ENCODE measurements at regions not wholly inside any gene's neighbourhood (a gene's known extent, or its start where the extent isn't known, plus 50 kb on each side); places are given as distances from the start of the nearest gene placed in this dataset.

- H3K9me3 ChIP-seq (ENCODE audit: insufficient read depth, low read depth, low read length), result no peaks in the 10 kb centered on the region
- H4K12ac ChIP-seq (ENCODE audit: low read depth, low read length), result no peak overlapping the region
- DNase-seq, result no peak
- H2AK5ac ChIP-seq (ENCODE audit: low read length), result no peak overlapping the region
- H3K27ac ChIP-seq (ENCODE audit: low read depth, low read length), result no peak overlapping the region
- H3K4me3 ChIP-seq (ENCODE audit: low read depth, low read length), result no peak overlapping the region
- no peak overlapping the region for H2AFZ ChIP-seq (ENCODE audit: insufficient read depth, low read length, poor library complexity)
- H3K79me2 ChIP-seq (ENCODE audit: control insufficient read depth, insufficient read depth, low read length, poor library complexity), result no peaks in the 10 kb centered on the region
- no peak overlapping the region for H3K9ac ChIP-seq (ENCODE audit: low read length)
- H3K18ac ChIP-seq (ENCODE audit: low read length), result no peak overlapping the region
- H3K23ac ChIP-seq (ENCODE audit: low read length), result no peak overlapping the region
- H3K36me3 ChIP-seq (ENCODE audit: control insufficient read depth in 1 of 2, insufficient read depth in 2 of 2, low read length in 2 of 2), result no peaks in the 10 kb centered on the region
- H3K79me1 ChIP-seq (ENCODE audit: low read length), result no peaks in the 10 kb centered on the region
- no peak overlapping the region for H3K14ac ChIP-seq (ENCODE audit: low read length)
- no peak overlapping the region for H4K91ac ChIP-seq (ENCODE audit: low read depth, low read length)
- H2BK12ac ChIP-seq (ENCODE audit: low read length), result no peak overlapping the region
- no peak overlapping the region for H2BK5ac ChIP-seq (ENCODE audit: low read depth, low read length, poor library complexity)
- H4K8ac ChIP-seq (ENCODE audit: low read depth, low read length), result no peak overlapping the region
- no peaks in the 10 kb centered on the region for H3K27me3 ChIP-seq (ENCODE audit: insufficient read depth, low read length)
- H2BK120ac ChIP-seq (ENCODE audit: insufficient read depth, low read length, poor library complexity), result no peak overlapping the region
- no peaks in the 10 kb centered on the region for H3K4me1 ChIP-seq (ENCODE audit: control insufficient read depth in 1 of 2, insufficient read depth in 2 of 2, low read length in 2 of 2)
- H3K4ac ChIP-seq (ENCODE audit: low read depth, low read length), result no peak overlapping the region
- no peak overlapping the region for H3K4me2 ChIP-seq (ENCODE audit: low read length)
Observed at GRCh38 chrX:28408017-28408723, 179.1 kb upstream of the IL1RAPL1 start.

DNA sequence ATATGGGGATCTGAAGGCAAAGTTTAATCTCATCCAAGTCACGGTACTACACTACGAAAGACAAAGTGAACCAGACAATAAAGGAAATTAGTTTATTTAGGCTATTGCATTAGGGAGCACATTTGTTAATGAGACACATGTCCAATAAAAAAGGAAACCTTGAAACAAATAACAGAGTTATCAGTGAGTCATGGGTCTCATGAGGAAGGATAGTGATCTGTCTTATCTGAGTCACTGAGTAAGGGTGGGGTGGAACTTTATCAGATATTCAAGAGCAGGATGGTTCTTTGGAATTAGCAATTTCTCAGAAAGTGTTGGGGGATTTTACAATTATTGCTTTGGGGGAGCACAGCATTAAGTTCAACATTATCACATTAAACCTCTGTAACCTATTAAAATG lies 188.9 kb upstream of the IL1RAPL1 start:
- Histone ChIP-seq H4K91ac (ENCODE audit: low read depth, low read length) (no peak overlapping the region), H3K4me1 (ENCODE audit: control insufficient read depth in 1 of 2, insufficient read depth in 2 of 2, low read length in 2 of 2) (no peaks in the 10 kb centered on the region), H2BK5ac (ENCODE audit: low read depth, low read length, poor library complexity) (no peak overlapping the region), H3K79me2 (ENCODE audit: control insufficient read depth, insufficient read depth, low read length, poor library complexity) (no peaks in the 10 kb centered on the region), H3K23ac (ENCODE audit: low read length) (no peak overlapping the region), H2AFZ (ENCODE audit: insufficient read depth, low read length, poor library complexity) (no peak overlapping the region), H3K27ac (ENCODE audit: low read depth, low read length) (no peak overlapping the region), H3K9ac (ENCODE audit: low read length) (no peak overlapping the region), H3K4me3 (ENCODE audit: low read depth, low read length) (no peak overlapping the region), H3K4ac (ENCODE audit: low read depth, low read length) (no peak overlapping the region), H3K27me3 (ENCODE audit: insufficient read depth, low read length) (no peaks in the 10 kb centered on the region), H3K14ac (ENCODE audit: low read length) (no peak overlapping the region), H3K4me2 (ENCODE audit: low read length) (no peak overlapping the region), H4K8ac (ENCODE audit: low read depth, low read length) (no peak overlapping the region), H3K18ac (ENCODE audit: low read length) (no peak overlapping the region), H2AK5ac (ENCODE audit: low read length) (no peak overlapping the region), H3K36me3 (ENCODE audit: control insufficient read depth in 1 of 2, insufficient read depth in 2 of 2, low read length in 2 of 2) (no peaks in the 10 kb centered on the region), H2BK12ac (ENCODE audit: low read length) (no peak overlapping the region), H3K9me3 (ENCODE audit: insufficient read depth, low read depth, low read length) (no peaks in the 10 kb centered on the region), H3K79me1 (ENCODE audit: low read length) (no peaks in the 10 kb centered on the region), H2BK120ac (ENCODE audit: insufficient read depth, low read length, poor library complexity) (no peak overlapping the region), H4K12ac (ENCODE audit: low read depth, low read length) (no peak overlapping the region)
- no CpG with 5 or more reads among the region's 2 CpGs for WGBS (ENCODE audit: extremely low coverage, insufficient coverage, insufficient read length)
- DNase-seq, result no peak

GRCh38 chrX:28391528-28391927 lies 195.7 kb upstream of the IL1RAPL1 start:
- Histone ChIP-seq H3K23ac (ENCODE audit: low read length) (no peak overlapping the region), H3K4me1 (ENCODE audit: control insufficient read depth in 1 of 2, insufficient read depth in 2 of 2, low read length in 2 of 2) (no peaks in the 10 kb centered on the region), H3K79me1 (ENCODE audit: low read length) (no peaks in the 10 kb centered on the region), H3K4ac (ENCODE audit: low read depth, low read length) (no peak overlapping the region), H2BK120ac (ENCODE audit: insufficient read depth, low read length, poor library complexity) (no peak overlapping the region), H3K9ac (ENCODE audit: low read length) (no peak overlapping the region), H2BK5ac (ENCODE audit: low read depth, low read length, poor library complexity) (no peak overlapping the region), H4K8ac (ENCODE audit: low read depth, low read length) (no peak overlapping the region), H3K36me3 (ENCODE audit: control insufficient read depth in 1 of 2, insufficient read depth in 2 of 2, low read length in 2 of 2) (no peaks in the 10 kb centered on the region), H3K9me3 (ENCODE audit: insufficient read depth, low read depth, low read length) (no peaks in the 10 kb centered on the region), H4K12ac (ENCODE audit: low read depth, low read length) (no peak overlapping the region), H3K4me2 (ENCODE audit: low read length) (no peak overlapping the region), H3K14ac (ENCODE audit: low read length) (no peak overlapping the region), H3K79me2 (ENCODE audit: control insufficient read depth, insufficient read depth, low read length, poor library complexity) (no peaks in the 10 kb centered on the region), H2AFZ (ENCODE audit: insufficient read depth, low read length, poor library complexity) (no peak overlapping the region), H3K4me3 (ENCODE audit: low read depth, low read length) (no peak overlapping the region), H2AK5ac (ENCODE audit: low read length) (no peak overlapping the region), H3K27me3 (ENCODE audit: insufficient read depth, low read length) (no peaks in the 10 kb centered on the region), H4K91ac (ENCODE audit: low read depth, low read length) (no peak overlapping the region), H2BK12ac (ENCODE audit: low read length) (no peak overlapping the region), H3K27ac (ENCODE audit: low read depth, low read length) (no peak overlapping the region), H3K18ac (ENCODE audit: low read length) (no peak overlapping the region)
- DNase-seq, result peak in 1 of 2 donors; percentile 24
- WGBS (ENCODE audit: extremely low coverage, insufficient coverage, insufficient read length), result no CpG with 5 or more reads among the region's 5 CpGs

- H3K4me2 ChIP-seq (ENCODE audit: low read length), result no peak overlapping the region
- no CpG with 5 or more reads among the region's 3 CpGs for WGBS (ENCODE audit: extremely low coverage, insufficient coverage, insufficient read length)
- H2BK120ac ChIP-seq (ENCODE audit: insufficient read depth, low read length, poor library complexity), result no peak overlapping the region
- no peak overlapping the region for H3K4me3 ChIP-seq (ENCODE audit: low read depth, low read length)
- no peak overlapping the region for H4K12ac ChIP-seq (ENCODE audit: low read depth, low read length)
- H3K27me3 ChIP-seq (ENCODE audit: insufficient read depth, low read length), result no peaks in the 10 kb centered on the region
- H3K4ac ChIP-seq (ENCODE audit: low read depth, low read length), result no peak overlapping the region
- H3K23ac ChIP-seq (ENCODE audit: low read length), result no peak overlapping the region
- no peak overlapping the region for H4K8ac ChIP-seq (ENCODE audit: low read depth, low read length)
- no peaks in the 10 kb centered on the region for H3K4me1 ChIP-seq (ENCODE audit: control insufficient read depth in 1 of 2, insufficient read depth in 2 of 2, low read length in 2 of 2)
- H4K91ac ChIP-seq (ENCODE audit: low read depth, low read length), result no peak overlapping the region
- H3K14ac ChIP-seq (ENCODE audit: low read length), result no peak overlapping the region
- H3K9me3 ChIP-seq (ENCODE audit: insufficient read depth, low read depth, low read length), result no peaks in the 10 kb centered on the region
- no peak overlapping the region for H3K9ac ChIP-seq (ENCODE audit: low read length)
- no peak overlapping the region for H2BK12ac ChIP-seq (ENCODE audit: low read length)
- no peak overlapping the region for H3K27ac ChIP-seq (ENCODE audit: low read depth, low read length)
- H3K79me1 ChIP-seq (ENCODE audit: low read length), result no peaks in the 10 kb centered on the region
- DNase-seq, result no peak
- H2BK5ac ChIP-seq (ENCODE audit: low read depth, low read length, poor library complexity), result no peak overlapping the region
- H2AK5ac ChIP-seq (ENCODE audit: low read length), result no peak overlapping the region
- H3K79me2 ChIP-seq (ENCODE audit: control insufficient read depth, insufficient read depth, low read length, poor library complexity), result no peaks in the 10 kb centered on the region
- H3K18ac ChIP-seq (ENCODE audit: low read length), result no peak overlapping the region
- H2AFZ ChIP-seq (ENCODE audit: insufficient read depth, low read length, poor library complexity), result no peak overlapping the region
- no peaks in the 10 kb centered on the region for H3K36me3 ChIP-seq (ENCODE audit: control insufficient read depth in 1 of 2, insufficient read depth in 2 of 2, low read length in 2 of 2)
Observed at GRCh38 chrX:28379103-28379502, 208.1 kb upstream of the IL1RAPL1 start.
